Skin of body (tissue), 1 donor: ENCODE measurements at regions not wholly inside any gene's neighbourhood (a gene's known extent, or its start where the extent isn't known, plus 50 kb on each side); places are given as distances from the start of the nearest gene placed in this dataset.

Experiments
- DNase-seq: peaks from one replicate; lab custom pipeline; 2025; lab: John Stamatoyannopoulos, UW

DNA sequence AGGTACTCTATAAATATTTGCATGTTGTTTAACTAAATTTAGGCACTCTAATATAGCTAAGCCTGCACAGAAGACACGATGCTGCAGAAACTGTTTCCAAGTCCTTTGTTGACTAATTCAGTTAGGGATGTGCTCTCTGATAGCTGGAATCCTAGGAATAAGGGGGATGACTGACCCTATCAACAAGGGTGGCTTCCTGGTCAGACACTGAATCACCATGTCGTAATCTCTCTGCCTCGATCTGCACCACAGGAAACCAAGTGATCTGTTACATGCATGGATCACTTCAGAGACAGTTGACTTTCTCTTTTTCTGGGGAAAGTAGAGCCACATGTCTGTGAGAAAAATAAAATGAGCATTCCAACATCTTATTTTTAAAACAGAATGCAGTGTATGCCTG is 169.1 kb downstream of the GUCY2F start:
- DNase-seq = no peak

DNA sequence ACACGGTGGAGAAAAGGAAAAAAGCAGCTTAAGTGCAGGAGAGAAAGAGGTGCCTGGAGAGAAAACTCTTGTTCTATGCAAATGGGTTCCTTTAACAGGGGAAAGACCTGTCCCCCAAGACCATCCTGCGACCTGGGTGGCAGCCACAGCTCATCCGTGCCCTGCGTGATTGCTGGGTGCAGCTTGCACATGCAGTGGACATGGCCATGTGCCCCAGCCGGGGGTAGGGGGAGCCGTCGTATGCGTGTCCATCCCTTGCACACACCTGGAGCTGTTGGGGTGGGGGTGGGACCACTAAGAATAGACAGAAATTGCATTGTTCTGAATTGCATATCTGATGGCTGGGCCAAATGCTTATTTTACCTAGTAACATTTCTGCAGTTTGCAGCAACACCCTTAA is 171.9 kb downstream of the GUCY2F start:
- no peak for DNase-seq

DNA sequence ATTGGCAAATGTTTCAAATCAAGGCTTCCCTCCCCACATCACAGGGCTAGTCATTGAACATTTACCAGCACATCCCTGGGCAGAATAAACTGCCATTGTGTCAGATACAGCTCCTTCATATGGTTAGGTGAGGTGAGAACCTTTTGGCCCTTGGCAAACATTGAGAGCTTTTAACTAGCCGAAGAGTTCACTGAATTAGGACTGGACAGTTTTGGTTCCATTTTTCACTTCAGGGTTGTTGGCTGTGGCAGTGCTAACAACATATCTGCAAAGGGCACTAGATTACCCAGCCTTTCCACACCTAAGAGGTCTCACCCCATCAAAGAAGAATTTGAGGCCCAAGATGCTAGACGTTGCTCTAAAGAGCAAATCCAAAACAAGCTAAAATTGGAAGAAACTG is 180.7 kb downstream of the GUCY2F start:
- DNase-seq = no peak

DNA sequence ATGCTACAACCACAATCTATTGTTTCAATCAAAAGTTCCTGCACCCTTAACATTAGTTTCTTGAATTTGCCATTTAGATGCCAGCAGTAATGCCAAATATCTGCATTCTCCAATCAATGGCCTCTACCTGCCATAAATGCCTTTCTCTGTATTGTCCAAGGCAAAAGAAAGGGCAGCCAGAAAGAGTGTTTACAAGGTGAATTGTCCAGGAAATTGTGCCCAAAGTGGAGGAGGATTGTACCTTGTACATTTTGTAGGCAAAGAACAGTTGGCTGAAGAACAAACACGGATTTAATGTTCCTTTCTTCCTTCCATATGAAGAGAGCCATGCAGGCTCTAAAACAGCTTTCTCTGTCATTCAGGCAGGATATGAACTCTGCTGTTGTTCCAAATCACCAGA is 181.5 kb downstream of the GUCY2F start:
- DNase-seq = no peak

DNA sequence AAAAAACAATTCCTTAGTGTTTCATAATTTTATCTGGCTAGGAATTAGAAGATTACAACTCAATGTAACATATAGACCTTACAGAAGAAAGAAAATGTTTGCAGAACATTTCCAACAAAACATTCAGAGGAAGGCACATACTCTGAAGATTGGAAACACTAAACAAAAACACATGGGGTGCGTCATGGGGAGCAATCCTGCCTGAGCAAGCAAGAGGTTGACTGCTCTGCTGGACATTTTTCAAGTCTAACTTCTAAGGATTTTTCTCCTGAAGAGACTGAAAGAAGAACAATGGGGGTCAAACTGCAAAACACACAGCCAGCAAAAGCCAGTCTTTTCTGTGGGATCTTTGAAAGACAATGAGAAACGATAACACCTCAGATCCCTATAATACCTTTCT is 182.8 kb downstream of the GUCY2F start:
- peak; percentile 13 for DNase-seq

DNA sequence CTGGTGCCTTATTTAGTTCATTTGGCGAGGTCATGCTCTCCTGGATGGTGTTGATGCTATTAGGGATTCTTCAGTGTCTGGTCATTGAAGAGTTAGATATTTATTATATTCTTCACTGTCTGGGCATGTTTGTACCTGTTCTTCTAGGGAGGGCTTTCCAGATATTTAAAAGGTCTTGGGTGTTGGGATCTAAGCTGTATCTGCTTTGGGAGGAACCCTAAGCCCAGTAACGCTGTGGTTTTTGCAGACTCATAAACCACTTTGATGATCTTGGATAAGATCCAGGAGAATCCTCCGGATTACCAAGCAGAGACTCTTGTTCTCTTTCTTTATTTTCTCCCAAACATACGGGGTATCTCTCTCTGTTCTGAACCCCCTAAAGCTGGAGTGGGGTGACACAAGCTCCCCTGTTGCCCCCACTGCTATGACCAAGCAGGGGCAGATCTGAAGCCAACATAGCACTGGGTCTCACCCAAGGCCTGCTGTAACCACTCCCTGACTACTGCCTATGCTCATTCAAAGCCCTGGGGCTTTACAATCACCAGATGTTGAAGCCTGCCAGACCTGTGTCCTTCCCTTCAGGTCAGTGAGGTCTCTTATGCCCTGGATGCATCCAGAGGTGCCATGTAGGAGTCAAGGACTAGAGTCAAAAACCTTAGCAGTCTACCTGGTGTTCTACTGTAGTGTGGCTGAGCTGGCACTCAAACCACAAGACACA is 187.6 kb downstream of the GUCY2F start:
- no peak for DNase-seq

DNA sequence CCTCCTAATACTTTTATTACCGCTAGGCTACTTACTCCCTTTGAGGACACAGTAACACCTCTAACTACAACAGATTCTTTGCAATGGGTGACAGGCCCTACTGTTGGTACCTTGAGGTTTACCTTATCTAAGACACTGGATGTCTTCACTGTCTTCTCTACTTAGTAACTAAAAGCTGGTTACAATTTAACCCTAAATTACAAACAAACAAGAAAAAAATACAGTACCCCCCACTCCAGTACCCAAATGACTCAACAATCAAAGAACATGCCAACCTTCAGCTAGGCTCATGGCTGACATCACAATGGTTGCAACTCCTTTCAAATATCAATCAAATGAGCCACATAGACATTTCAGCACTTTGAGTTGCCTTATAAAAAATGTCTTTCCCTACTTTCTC is 198.0 kb downstream of the GUCY2F start:
- DNase-seq = no peak

DNA sequence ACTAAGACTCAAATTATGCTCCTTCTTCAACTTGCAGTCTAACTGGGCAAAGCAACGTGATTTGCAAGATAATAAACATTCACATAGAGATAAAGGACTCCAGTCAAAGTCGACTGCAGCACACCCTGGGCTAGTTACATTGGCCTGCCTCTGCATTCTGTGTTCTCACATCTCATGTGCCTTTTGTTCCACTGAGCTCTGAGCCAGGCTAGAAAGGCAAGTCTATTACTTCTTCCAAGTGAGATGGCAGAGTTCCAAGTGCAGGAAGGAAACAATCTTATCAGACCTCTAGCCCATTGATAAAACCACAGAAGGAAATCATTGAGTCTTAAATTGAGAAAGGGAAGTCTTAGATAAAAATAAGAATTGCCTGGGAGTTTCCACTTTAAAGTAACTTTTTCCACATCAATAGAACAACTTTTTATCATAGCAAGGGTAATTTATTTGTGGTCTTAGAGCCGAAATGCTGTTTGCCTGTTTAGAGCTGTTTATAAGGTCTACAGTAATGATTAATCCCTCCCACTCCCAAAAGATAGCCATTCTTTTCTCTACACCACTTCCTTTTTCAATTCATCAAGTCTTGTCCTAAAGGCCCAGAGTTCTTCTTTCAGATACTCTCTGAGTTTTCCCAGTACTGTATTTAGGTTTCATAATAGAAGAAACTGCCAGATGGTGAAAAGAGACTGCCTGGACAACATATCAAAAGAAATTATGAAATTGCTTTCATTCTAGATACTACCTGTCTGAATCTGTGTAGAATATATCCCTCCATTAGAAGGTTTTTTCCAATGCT is 200.2 kb downstream of the GUCY2F start:
- DNase-seq = peak; percentile 26

DNA sequence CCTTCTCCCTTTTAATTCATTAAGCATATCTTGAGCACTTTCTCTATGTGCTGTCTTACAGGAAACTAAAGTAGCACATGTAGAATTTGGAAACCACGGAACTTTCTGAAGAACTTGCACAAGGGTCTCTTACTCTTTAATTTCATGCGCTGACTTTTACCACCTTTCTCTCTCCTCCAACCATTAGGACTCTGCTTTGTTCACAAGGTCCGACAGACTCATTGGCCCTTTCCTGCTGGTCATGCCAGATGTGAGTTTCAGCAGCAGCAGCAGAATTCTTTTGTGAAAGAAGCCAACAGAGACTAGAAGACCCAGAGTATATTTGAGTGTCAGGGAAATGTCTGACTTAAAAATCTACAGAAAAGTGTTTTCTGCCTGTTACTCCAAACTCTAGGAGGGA is 207.1 kb downstream of the GUCY2F start:
- DNase-seq = no peak

DNA sequence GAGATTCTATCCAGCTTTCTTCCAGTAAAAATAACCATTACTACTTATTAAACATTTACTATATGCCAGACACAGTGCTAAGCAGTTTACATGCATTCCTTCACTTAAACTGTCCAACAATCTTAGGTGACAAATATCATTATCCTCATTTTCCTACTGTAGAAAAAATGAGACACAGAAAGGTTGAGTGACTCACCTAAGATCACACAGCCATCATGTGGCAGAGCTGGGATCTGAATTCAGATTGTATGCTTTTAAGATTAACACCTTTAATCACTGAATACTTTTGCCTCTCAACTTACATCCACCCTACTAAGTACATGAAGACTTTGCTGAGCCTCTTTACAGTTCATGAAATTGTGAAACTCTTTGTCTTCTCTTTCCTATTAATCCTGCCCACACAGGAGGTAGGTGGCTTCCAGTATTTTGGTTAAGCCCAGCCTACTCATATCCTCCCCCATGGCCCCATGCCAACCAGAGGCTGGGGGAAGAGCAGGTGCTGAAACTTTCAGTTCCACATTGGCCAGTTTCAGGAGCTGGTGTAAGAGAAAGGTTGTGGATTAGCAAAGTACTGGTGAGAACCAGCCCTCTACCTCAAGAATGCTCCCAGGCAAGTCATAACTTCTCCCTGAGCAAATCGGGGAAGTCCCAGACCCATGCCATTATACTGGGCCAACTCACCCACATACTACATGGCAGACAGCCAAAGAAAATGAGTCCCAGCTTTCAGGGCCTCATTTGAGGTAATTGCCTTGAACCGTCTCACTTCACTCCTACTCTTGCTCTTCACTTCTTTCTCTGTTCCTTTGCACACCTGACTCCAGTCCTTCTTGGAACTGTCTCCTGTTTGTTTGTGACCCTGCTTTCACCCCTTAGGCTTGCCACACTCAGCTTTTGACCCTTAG is 211.1 kb downstream of the GUCY2F start:
- DNase-seq = no peak

DNA sequence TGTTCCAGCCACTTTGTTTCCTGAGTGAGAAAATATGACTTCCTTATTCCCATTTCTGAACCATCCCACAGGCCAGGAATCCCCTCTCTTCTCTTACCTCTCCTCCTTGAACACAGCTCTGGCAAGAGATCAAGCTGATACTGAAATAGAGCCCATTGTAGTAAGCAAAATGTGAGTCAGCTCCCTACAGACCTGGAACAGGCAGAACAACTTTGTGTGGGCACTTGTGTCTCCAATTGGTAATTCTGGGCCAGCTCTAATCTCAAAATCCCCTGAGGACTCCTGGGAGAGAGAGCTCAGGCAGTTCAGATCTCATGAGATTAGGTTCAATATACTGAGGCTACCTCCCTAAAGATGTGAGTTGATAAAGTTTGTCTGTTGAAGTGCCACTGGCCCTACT is 213.5 kb downstream of the GUCY2F start:
- DNase-seq = no peak

DNA sequence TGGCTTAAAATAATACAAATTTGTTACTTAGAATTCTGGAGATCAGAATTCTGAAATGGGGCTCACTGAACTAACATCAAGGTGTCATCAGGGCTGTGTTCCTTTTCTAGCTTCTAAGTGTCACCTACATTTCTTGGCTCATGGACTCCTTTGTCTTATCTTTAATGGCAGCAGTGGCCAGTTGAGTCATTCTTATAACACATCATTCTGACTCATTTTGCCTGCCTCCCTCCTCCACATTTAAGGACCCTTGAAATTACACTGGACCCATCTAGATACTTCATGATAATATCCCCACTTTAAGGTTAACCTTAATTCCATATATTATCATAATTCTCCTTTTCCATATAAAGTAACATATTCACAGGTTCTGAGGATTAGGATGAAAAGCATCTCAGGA is 215.9 kb downstream of the GUCY2F start:
- no peak for DNase-seq

DNA sequence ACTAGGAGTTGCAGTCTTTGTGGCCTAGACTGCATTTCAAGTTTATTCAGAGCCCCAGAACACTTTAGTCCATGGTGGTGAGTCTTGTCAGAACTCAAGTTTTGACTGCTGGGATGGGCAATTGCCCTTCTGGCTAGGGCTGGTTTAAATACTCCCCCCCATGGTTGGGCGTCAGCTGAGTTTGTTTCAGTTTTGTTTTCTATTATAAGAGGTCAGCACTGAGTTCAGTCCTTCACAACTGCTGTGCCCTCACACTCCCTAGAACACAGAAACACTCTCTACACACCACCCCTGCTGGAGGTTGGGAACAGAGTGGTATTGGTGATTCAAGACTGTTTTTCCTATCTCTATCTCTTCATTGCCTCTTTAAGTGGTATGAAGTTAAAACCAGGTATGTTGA is 217.0 kb downstream of the GUCY2F start:
- no peak for DNase-seq

DNA sequence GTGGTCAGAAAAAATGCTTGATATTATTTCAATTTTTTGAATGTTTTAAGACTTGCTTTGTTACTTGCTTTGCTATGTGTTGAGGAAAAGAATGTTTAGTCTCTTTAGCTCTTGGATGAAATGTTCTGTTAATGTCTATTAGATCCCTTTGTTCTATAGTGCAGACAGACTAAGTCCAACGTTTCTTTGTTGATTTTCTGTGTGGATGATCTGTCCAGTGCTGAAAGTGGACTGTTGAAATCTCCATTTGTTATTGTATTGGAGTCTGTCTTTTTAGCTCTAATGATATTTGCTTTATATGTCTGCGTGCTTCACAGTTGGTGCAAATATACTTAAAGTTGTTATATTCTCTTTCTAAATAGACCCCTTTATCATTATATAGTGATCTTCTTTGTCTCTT is 220.6 kb downstream of the GUCY2F start:
- DNase-seq = no peak

DNA sequence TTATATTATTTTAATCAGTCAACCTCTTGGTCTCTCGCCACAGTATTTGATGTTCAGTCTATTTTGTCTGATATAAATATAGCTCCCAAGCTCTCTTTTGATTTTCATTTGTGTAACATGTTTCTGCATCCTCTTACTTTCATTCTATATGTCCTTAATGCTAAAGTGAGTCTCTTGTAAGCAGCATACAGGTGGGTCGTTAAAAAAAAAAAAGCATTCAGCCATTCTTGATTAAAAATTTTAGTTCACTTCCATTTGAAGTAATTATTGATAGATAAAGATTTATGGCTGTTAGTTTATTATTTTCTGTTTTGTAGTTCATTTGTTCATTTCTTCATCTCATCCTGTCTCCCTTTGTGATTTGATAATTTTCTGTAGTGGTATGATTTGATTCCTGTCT is 229.1 kb downstream of the GUCY2F start:
- DNase-seq = no peak

DNA sequence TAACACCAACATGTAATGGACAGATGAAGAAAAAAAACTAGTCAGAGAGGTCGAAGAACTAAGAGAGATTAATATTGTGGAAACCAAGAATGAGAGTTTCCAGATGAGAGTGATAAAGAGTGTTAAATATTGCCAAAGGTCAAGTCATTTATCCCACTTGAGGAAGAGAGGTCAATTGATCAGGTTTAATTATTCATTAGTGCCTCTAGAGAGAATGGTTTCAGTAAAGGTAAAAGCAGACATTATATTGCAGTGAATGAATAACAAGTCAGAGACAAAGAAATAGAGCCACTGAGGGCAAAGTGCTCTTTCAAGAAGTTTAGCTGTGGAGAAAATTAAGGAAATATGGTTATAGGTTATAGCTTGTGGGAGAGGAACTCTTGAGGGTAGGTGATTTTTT is 263.1 kb downstream of the GUCY2F start:
- DNase-seq = no peak

DNA sequence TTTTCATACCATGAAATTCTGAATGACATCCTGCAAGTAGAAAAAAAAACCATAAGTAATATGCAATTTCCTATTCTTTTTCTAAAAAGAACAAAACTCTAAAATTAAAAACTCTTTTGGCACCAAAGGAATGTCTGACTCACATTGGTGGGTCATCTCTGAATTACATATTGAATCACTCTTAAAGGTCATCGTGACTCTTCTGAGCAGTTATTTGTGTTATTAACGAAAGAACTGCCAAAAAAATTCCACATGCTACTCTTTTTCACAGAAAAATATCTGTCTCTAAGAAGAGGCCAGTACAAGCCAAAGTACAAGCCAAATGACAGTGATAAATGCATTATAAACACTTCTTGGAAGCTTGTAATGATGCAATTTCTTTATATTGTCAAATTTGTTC is 282.2 kb downstream of the GUCY2F start:
- DNase-seq = peak; percentile 0

DNA sequence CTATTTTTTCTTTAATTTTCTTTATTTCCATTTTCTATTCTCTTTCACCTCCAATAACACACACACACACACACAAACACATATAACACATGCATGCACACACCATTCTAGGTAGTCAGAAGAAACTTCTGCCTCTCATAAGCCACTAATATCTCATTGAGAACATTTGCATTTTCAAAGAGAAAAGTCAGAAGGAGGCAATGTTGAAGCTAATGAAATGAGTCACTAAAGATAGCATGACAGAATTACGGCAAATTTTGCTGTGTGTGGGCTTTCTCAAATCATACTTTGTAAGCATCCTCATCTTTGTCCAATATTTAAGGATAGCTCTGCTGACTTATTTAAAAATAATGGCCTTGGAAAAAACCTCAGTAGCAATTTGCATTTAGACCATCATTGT is 291.3 kb downstream of the GUCY2F start:
- no peak for DNase-seq

DNA sequence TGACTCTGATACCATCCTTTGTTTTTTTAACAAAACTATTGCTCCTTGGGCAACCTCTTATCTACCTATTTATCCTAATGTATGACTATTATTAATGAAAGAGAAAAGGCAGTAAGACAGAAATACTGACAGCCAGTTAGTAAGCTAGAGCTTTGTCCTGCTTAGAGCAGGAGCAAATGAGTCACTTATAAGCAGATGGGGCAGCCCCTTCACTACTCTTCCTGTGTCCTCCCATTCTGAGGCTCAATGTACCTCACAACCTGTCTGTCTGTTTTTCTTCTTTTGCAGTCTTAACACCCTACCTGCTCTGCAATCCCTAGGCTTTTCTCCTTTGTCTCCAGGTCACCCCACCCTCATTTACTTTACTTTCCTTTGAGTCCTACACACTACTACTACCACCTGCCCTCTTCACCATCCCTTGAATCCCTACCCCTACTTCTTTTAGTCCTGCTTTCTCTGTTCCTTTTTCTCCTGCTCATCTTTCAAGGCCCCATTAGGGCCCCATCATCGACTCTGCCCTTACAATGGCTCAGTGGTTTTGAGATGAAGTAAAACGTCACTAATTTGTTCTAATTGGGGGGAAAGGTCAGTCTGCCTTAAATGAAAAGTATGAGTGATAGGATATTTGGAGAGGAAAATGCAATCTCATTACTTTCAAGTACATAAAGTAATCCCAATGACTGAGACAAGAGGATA is 294.3 kb downstream of the GUCY2F start:
- DNase-seq = no peak

DNA sequence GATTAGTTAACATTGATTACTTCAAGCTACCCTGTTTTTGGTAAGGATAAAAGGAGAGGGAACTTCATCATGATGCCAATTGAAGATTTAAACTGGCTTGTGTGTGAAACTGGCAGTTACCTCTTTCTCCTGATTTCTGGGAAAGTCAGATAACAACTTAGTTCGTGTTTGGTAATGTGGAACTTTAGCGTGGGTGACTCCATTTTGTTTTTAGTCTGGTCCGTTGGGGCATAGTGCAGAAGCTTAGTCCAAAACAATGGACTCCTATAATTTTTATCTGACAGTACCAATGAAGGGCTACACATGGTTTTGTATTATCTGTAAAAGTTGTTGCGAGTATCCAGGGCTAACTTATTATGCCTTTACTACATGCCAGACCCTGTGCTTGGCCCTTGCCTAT is 294.9 kb downstream of the GUCY2F start:
- DNase-seq = no peak

DNA sequence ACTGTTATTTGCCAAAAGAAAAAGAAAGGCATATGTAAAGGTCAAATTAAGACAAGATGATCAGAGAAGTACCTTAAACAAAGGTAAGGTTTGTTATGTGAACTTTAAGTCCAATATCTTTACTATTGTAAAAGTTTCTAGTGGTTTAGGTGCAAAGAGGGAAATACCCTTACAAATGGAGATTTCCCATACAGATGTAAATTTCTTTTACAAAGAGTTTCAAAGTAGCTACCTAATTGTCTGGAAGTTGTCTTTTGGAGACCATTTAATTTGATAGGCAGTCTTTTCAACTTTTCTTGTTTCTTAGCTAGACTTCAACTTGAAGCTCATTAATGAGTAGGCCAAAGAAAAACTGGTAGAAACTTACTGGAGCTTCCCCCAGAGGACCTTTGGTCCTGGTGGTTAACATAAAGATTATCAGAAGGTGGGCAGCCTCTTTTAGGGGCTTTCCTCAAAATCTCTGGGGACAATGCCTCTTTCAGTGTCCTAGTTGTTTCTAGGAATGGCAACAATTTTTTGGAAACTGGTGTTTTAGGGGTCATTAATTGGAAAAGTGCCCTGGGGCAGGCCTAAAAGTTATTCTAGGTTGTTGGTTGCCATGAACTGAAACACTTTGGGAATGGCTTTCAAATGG is 297.3 kb downstream of the GUCY2F start:
- no peak for DNase-seq
